GM18502 (cell line): ENCODE measurements at regions not wholly inside any gene's neighbourhood (a gene's known extent, or its start where the extent isn't known, plus 50 kb on each side); places are given as distances from the start of the nearest gene placed in this dataset.

ENCODE experiments used
- ATAC-seq: cut with Tn5 transposase; IDR thresholded peaks from one replicate; pipeline ENCODE4 v1.9.1; 2021; ENCODE audit warnings: mild to moderate bottlenecking; ENCODE audit not compliant: unreplicated experiment, poor library complexity

DNA sequence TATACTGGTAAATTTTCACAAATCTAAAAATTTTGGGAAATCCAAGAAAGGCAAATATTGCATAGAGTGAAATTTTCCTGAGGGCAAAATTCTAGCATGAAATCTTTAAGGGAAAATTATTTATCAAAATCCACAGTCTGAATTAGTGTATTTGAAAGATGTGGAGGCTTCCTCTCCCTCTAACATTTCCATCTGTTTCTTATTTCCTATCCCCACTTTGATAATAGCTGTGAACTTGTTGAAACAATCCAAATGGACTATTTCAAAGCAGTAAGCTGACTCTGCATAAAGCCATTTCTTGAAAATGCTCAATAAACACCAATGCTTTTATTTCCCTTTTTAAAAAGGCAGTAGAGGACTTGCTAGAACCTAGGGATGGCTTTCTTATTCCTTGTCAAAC lies 107.3 kb upstream of the PABPC4L start:
- no peak for ATAC-seq

- ATAC-seq, result no peak
Observed at GRCh38 chr4:134298313-134298712, 96.7 kb upstream of the PABPC4L start.

- ATAC-seq, result no peak
Observed at GRCh38 chr4:134297765-134298164, 96.2 kb upstream of the PABPC4L start.

DNA sequence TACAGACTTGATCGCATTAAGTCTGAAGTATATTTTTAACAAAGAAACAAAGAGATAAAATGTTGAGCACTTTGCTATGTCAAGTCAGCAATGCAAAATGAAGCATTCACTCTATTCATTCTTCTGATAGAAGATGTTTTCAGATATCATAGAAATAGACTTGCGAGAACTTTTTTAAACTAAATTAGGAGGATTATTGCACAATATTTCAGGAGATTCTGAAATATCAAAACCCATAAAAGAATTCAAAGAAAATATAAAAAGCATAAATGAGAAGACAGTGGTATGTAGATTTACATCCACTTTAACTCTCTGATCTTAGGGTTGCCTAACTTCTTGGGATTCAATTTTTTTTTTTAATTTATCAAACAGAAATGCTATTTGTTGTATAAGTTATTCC lies 81.1 kb upstream of the PABPC4L start:
- ATAC-seq, result no peak

GRCh38 chr4:134278675-134279074 lies 77.1 kb upstream of the PABPC4L start:
- ATAC-seq, result no peak

- ATAC-seq, result no peak
Observed at GRCh38 chr4:134276476-134276875, 74.9 kb upstream of the PABPC4L start.

DNA sequence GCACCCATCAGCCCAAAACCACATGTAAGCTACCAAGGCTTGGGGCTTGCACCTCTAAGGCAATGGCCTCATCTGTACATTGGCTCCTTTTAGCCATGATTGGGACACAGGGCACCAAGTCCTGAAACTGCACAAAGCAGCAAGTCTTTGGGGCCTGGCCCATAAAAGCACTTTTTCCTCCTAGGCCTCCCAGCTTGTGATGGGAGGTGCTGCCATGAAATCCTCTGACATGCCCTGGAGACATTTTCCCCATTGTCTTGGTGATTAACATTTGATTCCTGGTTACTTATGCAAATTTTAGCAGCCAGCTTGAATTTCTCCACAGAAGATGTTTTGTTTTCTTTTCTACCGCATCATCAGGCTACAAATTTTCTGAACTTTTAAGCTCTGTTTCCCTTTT lies 58.5 kb upstream of the PABPC4L start:
- no peak for ATAC-seq
